HG03354 (cell line): ENCODE measurements at regions not wholly inside any gene's neighbourhood (a gene's known extent, or its start where the extent isn't known, plus 50 kb on each side); places are given as distances from the start of the nearest gene placed in this dataset.
A peak's percentile ranks its signal among the peaks of the same experiment; 100 is the strongest.
"Not testable (repeated sequence)": the region's sequence is repeated elsewhere in the genome, so short reads cannot be mapped to it uniquely, and the experiment has no call there.

ENCODE experiments used
- ATAC-seq: cut with Tn5 transposase; IDR thresholded peaks from one replicate; pipeline ENCODE4 v1.9.1; 2021; ENCODE audit warnings: mild to moderate bottlenecking; ENCODE audit not compliant: unreplicated experiment, poor library complexity, severe bottlenecking

GRCh38 chr18:76722224-76723061 is 99.9 kb upstream of the ZNF236 start:
- ATAC-seq, result no peak

GRCh38 chr18:76721207-76721996 is 101.0 kb upstream of the ZNF236 start:
- no peak for ATAC-seq

GRCh38 chr18:76720683-76721082 is 101.7 kb upstream of the ZNF236 start:
- ATAC-seq, result no peak

DNA sequence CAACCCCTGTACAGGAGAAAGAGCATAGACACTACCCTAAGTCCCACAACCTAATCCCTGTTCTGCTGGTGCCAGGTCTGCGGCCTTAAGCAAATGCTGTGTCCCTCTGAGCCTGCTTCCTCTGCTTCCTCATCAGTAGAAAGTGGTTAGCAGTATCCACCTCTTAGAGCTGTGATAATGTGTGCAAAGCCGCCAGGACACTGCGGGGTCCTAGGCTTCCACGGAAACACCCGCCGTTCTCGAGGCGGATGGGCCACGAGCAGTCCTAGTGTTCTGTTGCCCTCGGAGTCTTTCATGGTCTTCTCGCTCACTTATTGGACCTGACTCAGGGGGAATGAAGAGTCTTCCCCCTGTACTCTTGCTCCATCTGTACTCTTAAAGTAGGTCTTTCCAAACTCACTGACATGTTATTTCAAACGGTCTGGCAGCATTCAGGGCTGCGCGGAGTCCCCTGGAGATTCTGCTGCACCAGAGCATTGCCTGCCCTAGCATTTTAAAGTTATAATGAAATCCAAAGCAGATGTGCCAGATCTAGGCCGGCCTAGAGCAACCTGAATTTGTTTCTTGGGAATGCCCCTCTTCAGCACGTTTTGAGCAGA is 107.2 kb upstream of the ZNF236 start:
- no peak for ATAC-seq

DNA sequence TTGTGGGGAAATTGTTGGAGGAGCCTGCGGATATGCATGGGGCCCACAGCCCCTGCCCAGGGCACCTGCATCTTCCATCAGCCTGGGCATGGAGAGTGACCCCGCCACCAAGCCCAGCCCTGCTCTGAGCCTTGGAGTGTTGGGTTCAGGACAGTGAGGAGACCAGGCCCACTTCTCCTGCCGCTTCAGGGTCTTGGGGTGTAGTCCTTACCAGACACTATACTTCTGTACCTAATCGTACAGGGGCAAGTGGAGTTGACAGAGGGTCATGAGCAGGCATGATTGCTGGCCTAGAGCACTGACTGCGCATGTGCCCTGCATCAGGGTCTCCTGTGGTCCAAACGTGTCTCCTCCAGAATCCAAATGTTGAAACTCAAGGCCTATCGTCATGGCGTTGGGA is 108.9 kb upstream of the ZNF236 start:
- ATAC-seq, result no peak

GRCh38 chr18:76712511-76713140 is 109.7 kb upstream of the ZNF236 start:
- ATAC-seq, result no peak

- ATAC-seq, result no peak
These were observed 111.5 kb upstream of the ZNF236 start for GRCh38 chr18:76710646-76711520.

GRCh38 chr18:76709659-76710645 is 112.4 kb upstream of the ZNF236 start:
- peak; percentile 82 for ATAC-seq

DNA sequence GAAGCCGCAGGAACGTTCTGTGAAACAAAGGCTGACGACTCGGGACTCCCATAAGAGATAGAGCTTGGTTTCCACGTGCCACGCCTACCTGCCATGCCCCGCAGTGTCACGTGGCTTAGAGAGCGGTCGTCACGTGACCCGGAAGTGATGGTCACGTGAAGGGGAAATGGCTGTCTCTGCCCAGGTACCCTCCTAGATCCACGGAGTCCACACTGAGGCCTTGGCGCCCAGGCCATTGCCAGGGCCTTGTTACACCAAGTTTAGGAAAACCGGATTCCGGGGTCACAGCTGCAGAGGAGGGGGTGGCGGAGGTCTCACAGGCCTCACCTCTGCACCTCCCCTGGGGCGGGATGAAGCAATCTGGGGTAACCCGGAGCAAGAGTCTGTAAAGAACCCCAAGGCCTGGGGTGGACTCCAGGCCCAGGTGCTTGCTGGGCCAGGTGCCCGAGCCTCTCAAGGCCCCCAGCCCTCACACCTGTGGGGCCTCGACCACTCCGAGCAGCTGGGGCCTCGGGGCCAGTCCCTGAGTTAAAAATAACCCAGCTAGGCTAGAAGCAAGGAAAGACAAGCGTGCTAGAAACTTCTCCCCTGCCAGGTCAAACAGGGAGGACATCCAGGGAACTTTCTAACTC is 113.5 kb upstream of the ZNF236 start:
- ATAC-seq, result no peak

DNA sequence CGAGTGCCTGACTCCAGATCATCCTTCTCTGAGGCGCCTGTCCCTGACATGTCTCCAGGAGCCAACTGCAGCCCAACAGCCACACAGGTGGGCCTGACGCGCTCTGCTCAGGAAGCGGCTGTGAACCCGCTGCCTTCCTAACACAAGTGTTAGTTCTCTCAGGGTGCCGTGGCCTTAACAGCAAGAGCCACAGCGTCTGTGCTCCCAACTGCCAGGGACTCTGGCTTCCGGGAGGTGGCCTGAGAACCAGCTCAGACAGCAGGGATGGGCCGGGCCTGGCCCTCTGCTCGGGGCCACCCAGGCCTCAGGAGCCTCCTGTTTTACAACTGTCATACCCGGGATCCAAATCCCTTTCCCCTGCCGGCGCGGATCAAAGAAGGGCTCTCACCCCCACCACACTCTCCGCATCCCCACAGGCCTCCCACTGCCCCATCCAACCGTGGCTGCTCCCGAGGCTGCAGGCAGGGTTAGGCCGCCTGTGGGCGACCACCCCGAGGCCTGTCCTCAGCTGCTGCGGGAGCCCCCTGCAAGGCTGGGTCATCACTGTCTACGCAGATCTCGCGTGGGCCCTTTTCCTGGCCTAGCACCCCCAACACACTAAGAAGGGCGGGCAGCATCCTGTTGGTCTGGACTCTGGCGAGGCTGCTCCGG is 114.2 kb upstream of the ZNF236 start:
- no peak for ATAC-seq

- no peak for ATAC-seq
These were observed 114.8 kb upstream of the ZNF236 start for GRCh38 chr18:76707534-76707933.

GRCh38 chr18:76704589-76704988 is 117.8 kb upstream of the ZNF236 start:
- not testable (repeated sequence) for ATAC-seq

GRCh38 chr18:76699923-76700322 is 122.4 kb upstream of the ZNF236 start:
- no peak for ATAC-seq

DNA sequence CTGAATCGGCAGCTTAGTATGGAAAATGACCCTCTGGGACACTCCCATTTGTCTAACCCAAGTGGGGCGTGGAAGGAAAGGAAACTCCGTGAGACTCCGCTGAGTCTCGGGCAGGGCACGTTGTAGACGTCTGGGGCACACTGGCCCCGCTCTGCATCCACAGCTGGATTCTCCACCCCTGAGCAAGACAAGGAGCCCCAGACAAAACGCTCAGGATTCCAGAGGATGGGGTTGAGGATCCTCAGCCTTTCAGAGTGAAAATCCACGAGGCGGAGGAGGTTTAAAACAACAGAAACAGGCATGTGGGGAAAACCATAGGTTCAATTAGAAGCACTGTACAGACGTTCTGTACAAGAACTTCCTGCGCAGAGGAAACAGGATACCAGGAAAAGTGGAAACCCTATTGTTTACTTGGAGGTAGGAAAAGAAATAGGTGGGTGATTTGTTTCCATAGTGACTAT is 124.9 kb upstream of the ZNF236 start:
- ATAC-seq, result no peak

DNA sequence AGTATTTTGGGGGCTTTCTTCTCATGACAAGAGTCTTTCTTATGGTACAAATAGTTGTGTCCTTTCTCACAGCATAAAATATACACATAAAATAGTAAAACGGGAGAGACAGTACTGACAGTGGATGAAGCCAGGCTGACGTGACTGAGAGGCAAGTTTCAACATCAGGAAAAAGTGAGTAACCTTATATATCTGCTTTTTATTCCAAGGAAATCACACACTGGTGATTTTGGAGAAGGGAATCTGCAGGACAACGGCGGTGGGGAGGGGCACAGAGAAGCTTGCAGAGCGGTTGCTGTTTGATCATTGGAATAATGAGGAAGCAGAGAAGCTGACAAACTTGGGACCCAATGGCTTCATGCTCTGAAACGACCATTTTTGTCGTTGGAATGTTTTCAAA is 130.6 kb upstream of the ZNF236 start:
- no peak for ATAC-seq

DNA sequence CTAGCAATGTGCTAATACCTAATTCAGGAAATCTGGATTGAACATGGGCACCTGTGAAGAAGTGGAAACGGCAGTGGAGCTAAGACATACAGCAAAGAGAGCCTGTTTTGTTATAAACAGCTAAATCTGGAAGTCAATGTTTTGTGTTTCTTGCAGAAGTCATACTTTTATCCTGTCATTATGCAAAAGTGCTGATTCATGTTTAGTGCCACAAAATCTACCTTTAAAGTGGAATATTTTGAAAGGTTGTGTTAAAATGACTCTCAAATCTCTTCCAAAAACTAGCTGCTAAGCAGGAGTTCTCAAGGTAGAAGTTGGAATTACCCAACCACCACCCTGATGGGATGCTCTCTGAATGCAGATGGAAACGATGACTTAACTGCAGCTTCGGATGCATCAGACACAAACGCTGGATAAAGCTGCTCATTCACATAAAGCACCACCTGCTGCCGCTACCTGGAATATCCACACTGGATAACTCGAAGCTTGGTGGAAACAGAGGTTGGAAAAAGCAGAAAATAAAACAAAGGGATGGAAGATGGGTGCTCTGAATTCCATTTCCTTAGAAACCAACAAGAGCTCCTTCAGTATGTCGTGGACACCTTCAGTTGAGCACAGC is 132.6 kb upstream of the ZNF236 start:
- ATAC-seq, result no peak
